CD4-positive, alpha-beta T cell treated with Interleukin-15 for 4 hours (primary cell): ENCODE measurements at regions not wholly inside any gene's neighbourhood (a gene's known extent, or its start where the extent isn't known, plus 50 kb on each side); places are given as distances from the start of the nearest gene placed in this dataset.
"Not testable (repeated sequence)": the region's sequence is repeated elsewhere in the genome, so short reads cannot be mapped to it uniquely, and the experiment has no call there.

Experiments used
- DNase-seq: peaks from one replicate; pipeline ENCODE4 v3.0.0-alpha.2; 2020; ENCODE audit warnings: low spot score

GRCh38 chr2:122545821-122546220, 790.4 kb downstream of the TSN start:
- no peak for DNase-seq

- no peak for DNase-seq
Observed at GRCh38 chr2:122562775-122563174, 807.3 kb downstream of the TSN start.

GRCh38 chr2:122563781-122564180, 808.3 kb downstream of the TSN start:
- no peak for DNase-seq

GRCh38 chr2:122564843-122565242, 809.4 kb downstream of the TSN start:
- no peak for DNase-seq

GRCh38 chr2:122565364-122565763, 809.9 kb downstream of the TSN start:
- DNase-seq = no peak

GRCh38 chr2:122570641-122571040, 815.2 kb downstream of the TSN start:
- DNase-seq = no peak

- DNase-seq = not testable (repeated sequence)
Observed at GRCh38 chr2:122571471-122571870, 816.0 kb downstream of the TSN start.

GRCh38 chr2:122575076-122575475, 819.6 kb downstream of the TSN start:
- no peak for DNase-seq

GRCh38 chr2:122583159-122583917, 827.9 kb downstream of the TSN start:
- DNase-seq = no peak

GRCh38 chr2:122590524-122590923, 835.1 kb downstream of the TSN start:
- no peak for DNase-seq

GRCh38 chr2:122595065-122595464, 839.6 kb downstream of the TSN start:
- DNase-seq = no peak

GRCh38 chr2:122596598-122596997, 841.1 kb downstream of the TSN start:
- no peak for DNase-seq

GRCh38 chr2:122598784-122599183, 843.3 kb downstream of the TSN start:
- DNase-seq = no peak

- DNase-seq = no peak
Observed at GRCh38 chr2:122610948-122611609, 855.6 kb downstream of the TSN start.

- no peak for DNase-seq
Observed at GRCh38 chr2:122622934-122623333, 867.5 kb downstream of the TSN start.

GRCh38 chr2:122627388-122627787, 871.9 kb downstream of the TSN start:
- DNase-seq = no peak

GRCh38 chr2:122634256-122634655, 878.8 kb downstream of the TSN start:
- no peak for DNase-seq

GRCh38 chr2:122634920-122635319, 879.5 kb downstream of the TSN start:
- no peak for DNase-seq

- DNase-seq = no peak
Observed at GRCh38 chr2:122635686-122636085, 880.2 kb downstream of the TSN start.

- DNase-seq = no peak
Observed at GRCh38 chr2:122636097-122636496, 880.6 kb downstream of the TSN start.

- DNase-seq = no peak
Observed at GRCh38 chr2:122639176-122639575, 883.7 kb downstream of the TSN start.

GRCh38 chr2:122639711-122640110, 884.3 kb downstream of the TSN start:
- no peak for DNase-seq

GRCh38 chr2:122643725-122644329, 888.4 kb downstream of the TSN start:
- DNase-seq = no peak
